Esophagus squamous epithelium (tissue), 4 donors: ENCODE measurements at regions not wholly inside any gene's neighbourhood (a gene's known extent, or its start where the extent isn't known, plus 50 kb on each side); places are given as distances from the start of the nearest gene placed in this dataset.

Source experiments
- CTCF ChIP-seq, 6 experiments: fragments of 450-650 bp in 4 of 6; fragments of 200-600 bp in 2 of 6; sonication (generic) in 2 of 6; IDR thresholded peaks; one replicate each; pipeline ENCODE4 v1.5.1; 2016 to 2019; ENCODE audit warnings: antibody characterized with exemption in 6 of 6, mild to moderate bottlenecking in 4 of 6, moderate library complexity in 4 of 6
- POLR2A ChIP-seq, 4 donors: fragments of 450-650 bp; IDR thresholded peaks; one replicate each; pipeline ENCODE4 v1.6.1; 2017; ENCODE audit warnings: antibody characterized with exemption in 4 of 4, mild to moderate bottlenecking in 4 of 4, moderate library complexity in 3 of 4

- TF ChIP-seq CTCF (IDR thresholded peaks at IDR 0.05) (no peak), POLR2A (IDR thresholded peaks at IDR 0.05) (no peak)
These were observed 260.5 kb downstream of the GPAM start for GRCh38 chr10:111923032-111923431.
